ENCODE measurements at regions not wholly inside any gene's neighbourhood (a gene's known extent, or its start where the extent isn't known, plus 50 kb on each side); places are given as distances from the start of the nearest gene placed in this dataset.

DNA sequence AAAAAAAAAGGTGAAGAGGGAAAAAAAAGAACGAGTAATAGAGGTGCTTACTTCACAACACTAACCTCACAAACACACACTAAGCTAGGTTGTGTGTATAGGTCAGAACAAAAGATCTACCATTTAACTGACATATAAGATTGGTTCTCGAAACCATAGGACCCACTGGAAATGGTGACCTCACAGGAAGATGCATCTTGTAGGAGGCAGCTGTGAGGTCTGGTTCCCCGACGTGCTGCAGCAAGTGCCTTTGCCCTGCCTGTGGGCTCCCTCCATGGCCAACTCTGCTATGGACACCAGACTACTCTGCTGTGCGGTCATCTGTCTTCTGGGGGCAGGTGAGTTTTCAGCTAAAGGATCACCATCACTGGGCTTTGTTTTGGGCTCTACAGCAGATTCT is 133.8 kb upstream of the PRSS1 start:
- H3K4me2 ChIP-seq (ENCODE audit: extremely low read depth, insufficient read depth, low read length) = no peak overlapping the region
- H3K4me3 ChIP-seq (replicated peaks in 1 of 4; ENCODE audit: control extremely low read depth in 1 of 4, insufficient read depth in 1 of 4, low read depth in 3 of 4, low read length in 4 of 4) = no peak overlapping the region
- H3K9me3 ChIP-seq (ENCODE audit: control insufficient read depth, insufficient read depth, low read depth, low read length) = no peaks in the 10 kb centered on the region
- no peaks in the 10 kb centered on the region for H3K27me3 ChIP-seq (ENCODE audit: control insufficient read depth, insufficient read depth, low read length)
- TF ChIP-seq EZH2 (IDR thresholded peaks at IDR 0.05; ENCODE audit: low read length, missing control alignments) = no peak
- TF ChIP-seq, protein P1, sequence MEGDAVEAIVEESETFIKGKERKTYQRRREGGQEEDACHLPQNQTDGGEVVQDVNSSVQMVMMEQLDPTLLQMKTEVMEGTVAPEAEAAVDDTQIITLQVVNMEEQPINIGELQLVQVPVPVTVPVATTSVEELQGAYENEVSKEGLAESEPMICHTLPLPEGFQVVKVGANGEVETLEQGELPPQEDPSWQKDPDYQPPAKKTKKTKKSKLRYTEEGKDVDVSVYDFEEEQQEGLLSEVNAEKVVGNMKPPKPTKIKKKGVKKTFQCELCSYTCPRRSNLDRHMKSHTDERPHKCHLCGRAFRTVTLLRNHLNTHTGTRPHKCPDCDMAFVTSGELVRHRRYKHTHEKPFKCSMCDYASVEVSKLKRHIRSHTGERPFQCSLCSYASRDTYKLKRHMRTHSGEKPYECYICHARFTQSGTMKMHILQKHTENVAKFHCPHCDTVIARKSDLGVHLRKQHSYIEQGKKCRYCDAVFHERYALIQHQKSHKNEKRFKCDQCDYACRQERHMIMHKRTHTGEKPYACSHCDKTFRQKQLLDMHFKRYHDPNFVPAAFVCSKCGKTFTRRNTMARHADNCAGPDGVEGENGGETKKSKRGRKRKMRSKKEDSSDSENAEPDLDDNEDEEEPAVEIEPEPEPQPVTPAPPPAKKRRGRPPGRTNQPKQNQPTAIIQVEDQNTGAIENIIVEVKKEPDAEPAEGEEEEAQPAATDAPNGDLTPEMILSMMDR (conservative IDR thresholded peaks at IDR 0.05 in 1 of 2, IDR thresholded peaks at IDR 0.05 in 1 of 2; ENCODE audit: low read depth in 1 of 2, low read length in 2 of 2) = no peak
- no peak for DNase-seq (ENCODE audit: low read depth in 2 of 2)
- no peaks in the 10 kb centered on the region for H3K79me2 ChIP-seq (ENCODE audit: control insufficient read depth, insufficient read depth, low read length)
- no peak overlapping the region for H3K9ac ChIP-seq (ENCODE audit: insufficient read depth, low read length)
- no peaks in the 10 kb centered on the region for H4K20me1 ChIP-seq (ENCODE audit: control insufficient read depth, extremely low read depth, insufficient read depth, low read length)
- no peaks in the 10 kb centered on the region for H3K36me3 ChIP-seq (ENCODE audit: control insufficient read depth, insufficient read depth, low read length)
- no peak overlapping the region for H2AFZ ChIP-seq (ENCODE audit: low read length)
- H3K4me1 ChIP-seq (ENCODE audit: control insufficient read depth, extremely low read depth, insufficient read depth, low read length) = peaks cover 3% of the 10 kb centered on the region
- H3K27ac ChIP-seq (ENCODE audit: insufficient read depth, low read length) = no peak overlapping the region

DNA sequence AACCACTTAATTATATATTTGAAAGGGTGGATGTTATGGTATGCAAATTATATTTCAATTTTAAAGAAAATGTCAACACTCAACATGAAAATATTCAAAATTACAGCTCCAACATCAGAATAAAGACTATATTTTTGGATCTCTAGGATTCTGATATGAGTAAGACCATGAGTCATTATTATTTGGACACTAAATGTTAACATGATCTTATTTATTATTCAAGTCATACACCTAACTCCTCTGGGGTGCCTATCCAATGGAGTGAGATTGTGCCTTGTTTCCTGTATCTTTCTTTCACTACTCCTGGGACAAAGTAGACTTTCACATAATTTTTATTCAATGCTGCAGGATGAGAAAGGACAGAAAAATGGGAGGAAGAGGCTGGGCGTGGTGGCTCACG is 135.2 kb upstream of the PRSS1 start:
- no peak overlapping the region for H3K27ac ChIP-seq (ENCODE audit: insufficient read depth, low read length)
- H4K20me1 ChIP-seq (ENCODE audit: control insufficient read depth, extremely low read depth, insufficient read depth, low read length) = no peaks in the 10 kb centered on the region
- no peak for TF ChIP-seq EZH2 (IDR thresholded peaks at IDR 0.05; ENCODE audit: low read length, missing control alignments)
- TF ChIP-seq, protein P1 (conservative IDR thresholded peaks at IDR 0.05 in 1 of 2, IDR thresholded peaks at IDR 0.05 in 1 of 2; ENCODE audit: low read depth in 1 of 2, low read length in 2 of 2) = no peak
- peak in 1 of 2 donors; percentile 23 for DNase-seq (ENCODE audit: low read depth in 2 of 2)
- no peak overlapping the region for H2AFZ ChIP-seq (ENCODE audit: low read length)
- H3K36me3 ChIP-seq (ENCODE audit: control insufficient read depth, insufficient read depth, low read length) = no peaks in the 10 kb centered on the region
- no peak overlapping the region for H3K4me3 ChIP-seq (replicated peaks in 1 of 4; ENCODE audit: control extremely low read depth in 1 of 4, insufficient read depth in 1 of 4, low read depth in 3 of 4, low read length in 4 of 4)
- no peak overlapping the region for H3K4me2 ChIP-seq (ENCODE audit: extremely low read depth, insufficient read depth, low read length)
- no peaks in the 10 kb centered on the region for H3K79me2 ChIP-seq (ENCODE audit: control insufficient read depth, insufficient read depth, low read length)
- no peaks in the 10 kb centered on the region for H3K9me3 ChIP-seq (ENCODE audit: control insufficient read depth, insufficient read depth, low read depth, low read length)
- H3K4me1 ChIP-seq (ENCODE audit: control insufficient read depth, extremely low read depth, insufficient read depth, low read length) = peaks cover 3% of the 10 kb centered on the region
- H3K9ac ChIP-seq (ENCODE audit: insufficient read depth, low read length) = no peak overlapping the region
- H3K27me3 ChIP-seq (ENCODE audit: control insufficient read depth, insufficient read depth, low read length) = no peaks in the 10 kb centered on the region

DNA sequence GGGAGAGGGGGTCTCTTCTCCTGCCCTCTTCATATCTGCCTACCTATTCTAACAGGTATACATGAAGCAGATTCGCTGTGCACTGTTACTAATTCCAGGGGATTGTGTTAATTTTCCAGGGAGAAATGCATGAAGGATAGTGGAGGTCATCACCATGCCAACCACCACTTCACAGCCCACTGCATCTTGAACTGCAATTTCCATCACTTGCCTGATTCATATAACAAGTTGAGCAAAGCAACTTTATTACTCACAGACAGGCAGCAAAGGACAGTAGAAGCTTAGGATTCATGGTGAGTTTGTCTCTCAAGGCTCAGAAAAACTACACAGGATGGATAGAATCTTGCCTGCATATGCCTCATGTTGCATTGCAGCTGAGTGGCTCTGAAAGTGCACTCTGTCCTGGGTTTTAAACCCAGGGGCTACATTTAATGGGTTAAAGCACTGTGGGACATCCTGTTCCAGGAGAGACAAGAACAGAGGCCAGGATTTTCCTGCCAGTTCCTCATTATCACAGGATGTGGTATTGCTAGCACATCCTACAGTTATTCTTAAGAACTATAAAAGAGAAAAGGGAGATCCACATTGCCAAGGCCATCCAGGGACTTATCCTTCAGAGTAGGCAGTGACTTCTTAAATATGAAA is 136.9 kb upstream of the PRSS1 start:
- Histone ChIP-seq H3K4me1 (ENCODE audit: control insufficient read depth, extremely low read depth, insufficient read depth, low read length) (peaks cover 3% of the 10 kb centered on the region), H3K4me3 (replicated peaks in 1 of 4; ENCODE audit: control extremely low read depth in 1 of 4, insufficient read depth in 1 of 4, low read depth in 3 of 4, low read length in 4 of 4) (no peak overlapping the region), H4K20me1 (ENCODE audit: control insufficient read depth, extremely low read depth, insufficient read depth, low read length) (no peaks in the 10 kb centered on the region), H3K27me3 (ENCODE audit: control insufficient read depth, insufficient read depth, low read length) (no peaks in the 10 kb centered on the region), H3K36me3 (ENCODE audit: control insufficient read depth, insufficient read depth, low read length) (no peaks in the 10 kb centered on the region), H3K79me2 (ENCODE audit: control insufficient read depth, insufficient read depth, low read length) (no peaks in the 10 kb centered on the region), H3K9me3 (ENCODE audit: control insufficient read depth, insufficient read depth, low read depth, low read length) (no peaks in the 10 kb centered on the region), H3K27ac (ENCODE audit: insufficient read depth, low read length) (no peak overlapping the region), H3K4me2 (ENCODE audit: extremely low read depth, insufficient read depth, low read length) (no peak overlapping the region), H2AFZ (ENCODE audit: low read length) (no peak overlapping the region), H3K9ac (ENCODE audit: insufficient read depth, low read length) (no peak overlapping the region)
- TF ChIP-seq, protein P1 (conservative IDR thresholded peaks at IDR 0.05 in 1 of 2, IDR thresholded peaks at IDR 0.05 in 1 of 2; ENCODE audit: low read depth in 1 of 2, low read length in 2 of 2) = no peak
- TF ChIP-seq EZH2 (IDR thresholded peaks at IDR 0.05; ENCODE audit: low read length, missing control alignments) = no peak
- DNase-seq (ENCODE audit: low read depth in 2 of 2) = peak; percentile 21 to 36
